SK-N-SH (cell line): ENCODE measurements at regions not wholly inside any gene's neighbourhood (a gene's known extent, or its start where the extent isn't known, plus 50 kb on each side); places are given as distances from the start of the nearest gene placed in this dataset.

Experiments
- CTCF ChIA-PET: fragments of 300-600, 350-600 bp; formaldehyde crosslinking; extraction: SDS; loops from one replicate; lab custom pipeline; 2021; lab: Yijun Ruan, JAX
- POLR2A ChIA-PET: fragments of 350-600 bp; sonication (Branson Sonifier 250); formaldehyde crosslinking; extraction: SDS; loops from one replicate; lab custom pipeline; 2020; ENCODE audit warnings: antibody characterized with exemption, inconsistent platforms; lab: Yijun Ruan, JAX
- DNase-seq: peaks from one replicate; pipeline ENCODE4 v3.0.0; 2012
- H2AFZ ChIP-seq: fragments of 200-600 bp; sonication (generic); 2 replicates; pipeline ENCODE4 v1.8.1; 2016; ENCODE audit warnings: antibody characterized with exemption, mild to moderate bottlenecking, low read depth
- H3F3A ChIP-seq: fragments of 200-600 bp; sonication (generic); replicated peaks from 2 replicates; pipeline ENCODE3; 2016; ENCODE audit warnings: antibody characterized with exemption, mild to moderate bottlenecking; ENCODE audit not compliant: insufficient read depth
- H3K27ac ChIP-seq, 2 experiments: fragments of 200-500 bp in 1 of 2; fragments of 200-600 bp in 1 of 2; sonication (Bioruptor generic) in 1 of 2; sonication (generic), shearing (Covaris generic) in 1 of 2; 2 replicates each; pipeline versions ENCODE4 v1.5.1 to v1.6.1; 2014 to 2016; ENCODE audit warnings: low read depth in 2 of 2, inconsistent platforms in 1 of 2, low read length in 1 of 2, mild to moderate bottlenecking in 1 of 2, mixed read lengths in 1 of 2
- H3K27me3 ChIP-seq: fragments of 200-600 bp; sonication (generic), shearing (Covaris generic); 2 replicates; pipeline ENCODE4 v1.6.1; 2016; ENCODE audit warnings: mixed run types; ENCODE audit not compliant: insufficient read depth
- H3K36me3 ChIP-seq, 2 experiments: fragments of 200-500 bp in 1 of 2; fragments of 200-600 bp in 1 of 2; sonication (Bioruptor generic) in 1 of 2; sonication (generic) in 1 of 2; replicated peaks in 1 of 2; 2 replicates each; pipeline versions ENCODE3 to v1.5.1; 2014 to 2016; ENCODE audit warnings: low read length in 1 of 2, mild to moderate bottlenecking in 1 of 2; ENCODE audit not compliant: insufficient read depth in 2 of 2, control insufficient read depth in 1 of 2
- H3K4me1 ChIP-seq, 2 experiments: fragments of 200-500 bp in 1 of 2; fragments of 200-600 bp in 1 of 2; sonication (Bioruptor generic) in 1 of 2; sonication (generic), shearing (Covaris generic) in 1 of 2; 2 replicates each; pipeline versions ENCODE4 v1.5.1 to v1.6.1; 2014 to 2016; ENCODE audit warnings: low read depth in 1 of 2, low read length in 1 of 2, mixed run types in 1 of 2; ENCODE audit not compliant: insufficient read depth in 2 of 2, control insufficient read depth in 1 of 2
- H3K4me2 ChIP-seq: fragments of 200-600 bp; sonication (generic), shearing (Covaris generic); 2 replicates; pipeline ENCODE4 v1.6.1; 2017; ENCODE audit warnings: mixed run types
- H3K4me3 ChIP-seq, 2 experiments: fragments of 200-500 bp in 1 of 2; fragments of 200-600 bp in 1 of 2; sonication (Bioruptor generic) in 1 of 2; sonication (generic), shearing (Covaris generic) in 1 of 2; 2 replicates each; pipeline versions ENCODE4 v1.5.1 to v1.8.1; 2014 to 2016; ENCODE audit warnings: low read depth in 2 of 2, inconsistent platforms in 1 of 2, low read length in 1 of 2, mild to moderate bottlenecking in 1 of 2, mixed read lengths in 1 of 2, moderate library complexity in 1 of 2
- H3K79me2 ChIP-seq: fragments of 200-600 bp; sonication (generic); 2 replicates; pipeline ENCODE4 v1.8.1; 2017; ENCODE audit warnings: mild to moderate bottlenecking; ENCODE audit not compliant: insufficient read depth
- H3K9ac ChIP-seq: fragments of 200-600 bp; sonication (generic); 2 replicates; pipeline ENCODE4 v1.6.1; 2017; ENCODE audit warnings: mixed run types
- H3K9me2 ChIP-seq: fragments of 200-600 bp; sonication (generic); 2 replicates; pipeline ENCODE4 v1.6.1; 2017; ENCODE audit warnings: mixed run types
- H3K9me3 ChIP-seq: fragments of 200-600 bp; sonication (generic); 2 replicates; pipeline ENCODE4 v1.6.1; 2017; ENCODE audit warnings: mixed run types, mild to moderate bottlenecking, moderate library complexity
- H4K20me1 ChIP-seq: fragments of 200-600 bp; sonication (generic); 2 replicates; pipeline ENCODE4 v1.6.1; 2017; ENCODE audit warnings: mild to moderate bottlenecking, mixed run types; ENCODE audit not compliant: insufficient read depth
- ELF1 ChIP-seq: IDR thresholded peaks from 2 replicates; pipeline ENCODE4 v1.4.0; 2012
- FOSL2 ChIP-seq: IDR thresholded peaks from 2 replicates; pipeline ENCODE4 v1.4.0; 2012; ENCODE audit warnings: low read depth, mild to moderate bottlenecking, moderate library complexity, borderline replicate concordance
- FOXM1 ChIP-seq: IDR thresholded peaks from 2 replicates; pipeline ENCODE4 v1.4.0; 2012; ENCODE audit warnings: low read depth, mild to moderate bottlenecking
- JUND ChIP-seq: IDR thresholded peaks from 2 replicates; pipeline ENCODE4 v1.4.0; 2012
- MEF2A ChIP-seq: IDR thresholded peaks from 2 replicates; pipeline ENCODE4 v1.4.0; 2012; ENCODE audit warnings: low read depth, borderline replicate concordance
- NFIC ChIP-seq: IDR thresholded peaks from 2 replicates; pipeline ENCODE4 v1.4.0; 2012; ENCODE audit warnings: borderline replicate concordance
- RXRA ChIP-seq: IDR thresholded peaks from 2 replicates; pipeline ENCODE4 v1.4.0; 2012; ENCODE audit warnings: low read depth, mild to moderate bottlenecking, borderline replicate concordance
- SIN3A ChIP-seq: IDR thresholded peaks from 2 replicates; pipeline ENCODE4 v1.6.1; 2012; ENCODE audit warnings: low read depth, mild to moderate bottlenecking, low read length, moderate library complexity, borderline replicate concordance
- TEAD4 ChIP-seq: IDR thresholded peaks from 2 replicates; pipeline ENCODE4 v1.4.0; 2012; ENCODE audit warnings: mild to moderate bottlenecking, borderline replicate concordance; ENCODE audit not compliant: insufficient read depth
- WGBS: methylation state at CpG from one replicate; pipeline ENCODE4 v1.1.6; 2017; ENCODE audit warnings: low lambda C conversion rate; 5-methylcytosine and 5-hydroxymethylcytosine counted together
- TF ChIP-seq, protein P1 (sequence below): IDR thresholded peaks from 2 replicates; pipeline ENCODE4 v1.4.0; 2012; ENCODE audit warnings: low read depth, borderline replicate concordance
- TF ChIP-seq, protein P2 (sequence below): IDR thresholded peaks from 2 replicates; pipeline ENCODE4 v1.4.0; 2012; ENCODE audit warnings: low read depth, borderline replicate concordance

DNA sequence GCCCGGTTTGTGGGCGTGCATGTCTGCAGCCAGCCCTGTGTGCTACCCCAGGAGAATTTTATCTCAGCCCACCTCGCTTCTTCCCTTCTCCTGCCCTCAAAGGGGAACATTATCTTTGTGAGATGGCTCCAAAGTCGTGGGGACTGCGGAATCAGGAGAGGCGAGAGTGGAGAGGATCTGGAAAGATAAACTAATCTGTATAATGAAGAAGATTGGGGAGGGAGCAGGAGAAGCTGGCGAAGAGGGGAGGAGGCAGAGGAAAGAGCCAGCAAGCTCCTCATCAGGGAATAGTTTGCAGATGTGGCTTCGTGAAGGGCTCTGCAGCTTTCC lies 310.3 kb downstream of the MATN1 start:
- 22% methylated on average over 8 of the region's 8 CpGs for WGBS
- Histone ChIP-seq H3K9ac (no peak overlapping the region), H3F3A (no peaks in the 10 kb centered on the region), H3K79me2 (no peaks in the 10 kb centered on the region), H3K4me3 (no peak overlapping the region), H4K20me1 (no peaks in the 10 kb centered on the region), H3K9me3 (no peaks in the 10 kb centered on the region), H3K36me3 (no peaks in the 10 kb centered on the region), H2AFZ (no peak overlapping the region), H3K27me3 (no peaks in the 10 kb centered on the region), H3K9me2 (no peaks in the 10 kb centered on the region), H3K27ac (no peak overlapping the region), H3K4me1 (peaks cover 0 to 3% of the 10 kb centered on the region in 2 experiments; a peak in 1 of 4 replicates), H3K4me2 (no peak overlapping the region)
- no peak for TF ChIP-seq TEAD4
- no peak for TF ChIP-seq FOSL2
- no peak for TF ChIP-seq RXRA
- TF ChIP-seq, protein P1, sequence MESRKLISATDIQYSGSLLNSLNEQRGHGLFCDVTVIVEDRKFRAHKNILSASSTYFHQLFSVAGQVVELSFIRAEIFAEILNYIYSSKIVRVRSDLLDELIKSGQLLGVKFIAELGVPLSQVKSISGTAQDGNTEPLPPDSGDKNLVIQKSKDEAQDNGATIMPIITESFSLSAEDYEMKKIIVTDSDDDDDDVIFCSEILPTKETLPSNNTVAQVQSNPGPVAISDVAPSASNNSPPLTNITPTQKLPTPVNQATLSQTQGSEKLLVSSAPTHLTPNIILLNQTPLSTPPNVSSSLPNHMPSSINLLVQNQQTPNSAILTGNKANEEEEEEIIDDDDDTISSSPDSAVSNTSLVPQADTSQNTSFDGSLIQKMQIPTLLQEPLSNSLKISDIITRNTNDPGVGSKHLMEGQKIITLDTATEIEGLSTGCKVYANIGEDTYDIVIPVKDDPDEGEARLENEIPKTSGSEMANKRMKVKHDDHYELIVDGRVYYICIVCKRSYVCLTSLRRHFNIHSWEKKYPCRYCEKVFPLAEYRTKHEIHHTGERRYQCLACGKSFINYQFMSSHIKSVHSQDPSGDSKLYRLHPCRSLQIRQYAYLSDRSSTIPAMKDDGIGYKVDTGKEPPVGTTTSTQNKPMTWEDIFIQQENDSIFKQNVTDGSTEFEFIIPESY, result no peak
- ChIA-PET CTCF (interaction anchor here (1.1 kb wide), 1 partner anchor 33 kb away, joined by 4 read pairs; no protein-coding TSS in a partner anchor), POLR2A (no interaction called here)
- DNase-seq, result no peak

DNA sequence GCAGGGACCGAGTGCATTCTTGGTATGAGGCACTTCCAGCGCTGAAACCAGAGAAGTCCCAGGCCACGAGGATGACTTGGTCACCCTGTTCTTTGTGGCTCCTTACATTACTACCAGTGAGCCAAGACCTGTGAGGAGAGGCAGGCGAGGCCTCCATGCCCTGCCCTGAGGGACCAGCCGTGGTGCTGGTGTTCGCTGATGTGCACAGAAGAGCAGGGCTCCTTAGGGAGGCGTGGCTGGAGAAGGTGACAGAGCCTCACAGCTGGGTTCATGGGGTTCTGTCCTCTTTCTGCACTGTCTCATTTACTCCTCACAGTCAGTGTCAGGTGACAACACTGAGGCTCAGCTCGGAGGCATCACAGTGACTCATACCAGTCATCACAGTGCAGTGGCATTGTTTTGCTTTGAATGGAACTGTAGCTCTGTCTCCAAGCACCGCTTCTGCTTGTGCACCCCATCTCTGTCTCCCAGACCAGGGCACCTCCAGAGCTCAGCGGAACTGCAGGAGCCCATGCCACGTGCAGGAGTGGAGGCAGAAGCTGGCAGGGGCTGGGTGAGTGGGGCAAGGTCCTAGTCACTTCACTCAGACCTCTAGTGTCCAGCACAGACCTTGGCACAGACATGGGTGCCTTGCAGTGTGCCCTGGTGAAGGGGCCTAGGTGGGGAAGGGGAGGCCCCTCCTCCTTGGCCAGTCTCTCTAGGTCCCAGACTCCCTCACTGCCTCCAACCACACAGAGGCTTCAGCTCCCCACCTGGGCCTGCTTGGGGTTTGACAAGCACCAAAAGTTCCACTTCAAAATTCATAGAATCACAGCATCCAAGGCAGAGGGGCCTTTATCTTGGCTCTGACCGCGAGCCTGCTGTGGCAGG lies 310.9 kb downstream of the MATN1 start:
- no peaks in the 10 kb centered on the region for H3F3A ChIP-seq
- no peaks in the 10 kb centered on the region for H3K79me2 ChIP-seq
- no peaks in the 10 kb centered on the region for H3K27me3 ChIP-seq
- no peak overlapping the region for H3K4me2 ChIP-seq
- no peak overlapping the region for H2AFZ ChIP-seq
- no peaks in the 10 kb centered on the region for H3K9me2 ChIP-seq
- no peaks in the 10 kb centered on the region for H3K9me3 ChIP-seq
- no peak for DNase-seq
- WGBS, result 18% methylated on average over 11 of the region's 13 CpGs
- TF ChIP-seq MEF2A (no peak), ELF1 (no peak), JUND (no peak), FOXM1 (no peak), SIN3A (no peak), NFIC (no peak)
- TF ChIP-seq, protein P2, sequence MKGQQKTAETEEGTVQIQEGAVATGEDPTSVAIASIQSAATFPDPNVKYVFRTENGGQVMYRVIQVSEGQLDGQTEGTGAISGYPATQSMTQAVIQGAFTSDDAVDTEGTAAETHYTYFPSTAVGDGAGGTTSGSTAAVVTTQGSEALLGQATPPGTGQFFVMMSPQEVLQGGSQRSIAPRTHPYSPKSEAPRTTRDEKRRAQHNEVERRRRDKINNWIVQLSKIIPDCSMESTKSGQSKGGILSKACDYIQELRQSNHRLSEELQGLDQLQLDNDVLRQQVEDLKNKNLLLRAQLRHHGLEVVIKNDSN, result no peak
- H4K20me1 ChIP-seq, result no peaks in the 10 kb centered on the region
- H3K4me1 ChIP-seq, result peaks cover 0 to 9% of the 10 kb centered on the region in 2 experiments; a peak in 2 of 4 replicates
- H3K27ac ChIP-seq, result no peak overlapping the region
- no peak overlapping the region for H3K9ac ChIP-seq
- POLR2A ChIA-PET, result no interaction called here
- no peaks in the 10 kb centered on the region for H3K36me3 ChIP-seq
- CTCF ChIA-PET, result interaction anchor here (0.8 to 1.1 kb wide), 2 partner anchors 10 to 32 kb away, joined by 3 to 4 read pairs; no protein-coding TSS in a partner anchor
- no peak overlapping the region for H3K4me3 ChIP-seq
